ENCODE measurements at regions not wholly inside any gene's neighbourhood (a gene's known extent, or its start where the extent isn't known, plus 50 kb on each side); places are given as distances from the start of the nearest gene placed in this dataset.

DNA sequence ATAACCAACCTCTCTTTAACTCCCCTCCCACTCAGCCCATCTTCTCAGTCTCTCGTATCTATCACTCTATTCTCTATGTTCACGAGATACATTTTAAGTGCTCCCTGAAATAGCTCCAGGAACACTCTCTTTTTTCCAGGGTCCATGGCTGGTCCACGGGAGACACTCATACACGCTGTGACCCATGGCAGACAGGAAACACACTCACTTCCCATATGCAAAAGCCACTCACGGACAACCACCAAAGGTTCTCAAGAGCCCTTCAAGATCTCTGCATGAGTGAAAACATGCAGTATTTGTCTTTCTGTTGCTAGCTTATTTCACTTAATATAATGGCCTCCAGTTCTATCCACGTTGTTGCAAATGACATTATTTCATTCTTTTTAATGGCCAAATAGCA lies 71.4 kb upstream of the PCSK2 start:
- intact Hi-C loops (cut with micrococcal nuclease) = no loop called here
- no peaks in the 10 kb centered on the region for H3K36me3 Mint-ChIP-seq (ENCODE audit: low read depth)
- no peak for DNase-seq
- no peak overlapping the region for H3K4me3 Mint-ChIP-seq
- no peaks in the 10 kb centered on the region for H3K4me1 Mint-ChIP-seq
- no peak for ATAC-seq (ENCODE audit: low read depth)
- no peak overlapping the region for H3K27ac Mint-ChIP-seq
- TF ChIP-seq, protein P1, sequence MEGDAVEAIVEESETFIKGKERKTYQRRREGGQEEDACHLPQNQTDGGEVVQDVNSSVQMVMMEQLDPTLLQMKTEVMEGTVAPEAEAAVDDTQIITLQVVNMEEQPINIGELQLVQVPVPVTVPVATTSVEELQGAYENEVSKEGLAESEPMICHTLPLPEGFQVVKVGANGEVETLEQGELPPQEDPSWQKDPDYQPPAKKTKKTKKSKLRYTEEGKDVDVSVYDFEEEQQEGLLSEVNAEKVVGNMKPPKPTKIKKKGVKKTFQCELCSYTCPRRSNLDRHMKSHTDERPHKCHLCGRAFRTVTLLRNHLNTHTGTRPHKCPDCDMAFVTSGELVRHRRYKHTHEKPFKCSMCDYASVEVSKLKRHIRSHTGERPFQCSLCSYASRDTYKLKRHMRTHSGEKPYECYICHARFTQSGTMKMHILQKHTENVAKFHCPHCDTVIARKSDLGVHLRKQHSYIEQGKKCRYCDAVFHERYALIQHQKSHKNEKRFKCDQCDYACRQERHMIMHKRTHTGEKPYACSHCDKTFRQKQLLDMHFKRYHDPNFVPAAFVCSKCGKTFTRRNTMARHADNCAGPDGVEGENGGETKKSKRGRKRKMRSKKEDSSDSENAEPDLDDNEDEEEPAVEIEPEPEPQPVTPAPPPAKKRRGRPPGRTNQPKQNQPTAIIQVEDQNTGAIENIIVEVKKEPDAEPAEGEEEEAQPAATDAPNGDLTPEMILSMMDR (IDR thresholded peaks at IDR 0.05) = no peak
- no peaks in the 10 kb centered on the region for H3K27me3 Mint-ChIP-seq
- H3K9me3 Mint-ChIP-seq = peaks cover 5% of the 10 kb centered on the region
- ChIA-PET CTCF (no interaction called here), POLR2A (no interaction called here)

DNA sequence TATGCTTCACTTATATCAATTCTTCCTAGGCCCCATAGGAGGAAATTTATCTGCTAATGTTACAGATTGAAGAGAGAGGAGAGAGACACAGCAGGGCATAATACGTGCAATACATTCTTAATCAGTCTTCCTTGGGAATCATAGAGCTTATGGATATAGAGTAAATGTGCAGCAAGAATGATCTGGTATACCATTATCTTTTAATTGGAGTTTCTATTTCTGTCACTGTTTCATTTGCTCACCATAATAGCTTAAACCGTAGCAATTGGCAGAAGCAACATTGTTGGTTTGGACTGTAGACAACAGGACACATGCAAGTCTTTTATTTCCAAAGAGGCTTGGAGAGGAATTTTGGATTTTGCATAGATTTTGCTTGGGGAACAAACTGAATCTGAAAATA lies 68.1 kb upstream of the PCSK2 start:
- TF ChIP-seq, protein P1 (IDR thresholded peaks at IDR 0.05) = no peak
- CTCF ChIA-PET = no interaction called here
- intact Hi-C loops (cut with micrococcal nuclease) = no loop called here

DNA sequence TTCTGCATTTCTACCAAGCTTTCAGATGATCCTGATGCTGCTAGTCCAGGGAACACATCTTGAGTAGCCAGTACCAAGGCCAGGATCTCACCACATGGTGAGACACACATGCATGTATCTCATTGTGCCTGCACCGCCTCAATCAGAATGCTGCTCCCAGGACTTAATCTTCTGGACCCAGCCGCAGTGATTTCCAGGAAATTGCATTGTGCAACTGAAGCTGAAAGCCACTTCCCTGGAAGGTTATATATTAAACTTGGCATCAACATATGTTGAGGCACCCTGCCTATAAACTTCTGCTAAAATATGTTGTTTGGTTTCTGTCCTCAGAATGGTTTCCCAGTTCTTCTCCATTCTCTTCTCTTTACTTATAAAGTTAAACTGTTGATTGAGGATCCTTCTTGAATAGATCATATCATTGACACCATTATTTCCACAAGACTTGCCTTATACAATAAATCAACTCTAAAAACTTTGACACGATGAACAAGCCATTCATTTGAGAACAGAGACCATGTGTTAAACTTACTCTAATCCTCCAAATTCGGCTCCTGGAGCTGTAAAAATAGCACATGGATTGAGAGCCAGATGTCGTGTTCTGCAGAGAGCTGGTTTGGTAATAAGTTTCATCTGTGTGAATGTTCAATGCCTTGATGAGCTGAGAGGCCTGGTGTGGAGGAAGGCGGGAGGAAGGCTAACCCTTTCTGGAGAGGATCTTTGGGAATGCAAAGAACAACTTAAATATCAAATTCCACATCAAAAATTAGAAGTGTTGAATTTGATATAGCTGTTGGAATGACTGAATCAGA lies 65.0 kb upstream of the PCSK2 start:
- Mint-ChIP-seq H3K9me3 (peaks cover 5% of the 10 kb centered on the region), H3K36me3 (ENCODE audit: low read depth) (no peaks in the 10 kb centered on the region), H3K4me3 (no peak overlapping the region), H3K4me1 (no peaks in the 10 kb centered on the region), H3K27ac (no peak overlapping the region), H3K27me3 (no peaks in the 10 kb centered on the region)
- TF ChIP-seq, protein P1 (IDR thresholded peaks at IDR 0.05) = no peak
- intact Hi-C loops (cut with micrococcal nuclease) = no loop called here
- POLR2A ChIA-PET = no interaction called here
- ATAC-seq (ENCODE audit: low read depth) = no peak
- no peak for DNase-seq
- CTCF ChIA-PET = no interaction called here

More for the DNA sequence above, 68.1 kb upstream of the PCSK2 start:
- POLR2A ChIA-PET = no interaction called here
- Mint-ChIP-seq H3K27ac (no peak overlapping the region), H3K36me3 (ENCODE audit: low read depth) (no peaks in the 10 kb centered on the region), H3K4me1 (no peaks in the 10 kb centered on the region), H3K9me3 (peaks cover 5% of the 10 kb centered on the region), H3K4me3 (no peak overlapping the region), H3K27me3 (no peaks in the 10 kb centered on the region)
- ATAC-seq (ENCODE audit: low read depth) (no peak), DNase-seq (no peak)

DNA sequence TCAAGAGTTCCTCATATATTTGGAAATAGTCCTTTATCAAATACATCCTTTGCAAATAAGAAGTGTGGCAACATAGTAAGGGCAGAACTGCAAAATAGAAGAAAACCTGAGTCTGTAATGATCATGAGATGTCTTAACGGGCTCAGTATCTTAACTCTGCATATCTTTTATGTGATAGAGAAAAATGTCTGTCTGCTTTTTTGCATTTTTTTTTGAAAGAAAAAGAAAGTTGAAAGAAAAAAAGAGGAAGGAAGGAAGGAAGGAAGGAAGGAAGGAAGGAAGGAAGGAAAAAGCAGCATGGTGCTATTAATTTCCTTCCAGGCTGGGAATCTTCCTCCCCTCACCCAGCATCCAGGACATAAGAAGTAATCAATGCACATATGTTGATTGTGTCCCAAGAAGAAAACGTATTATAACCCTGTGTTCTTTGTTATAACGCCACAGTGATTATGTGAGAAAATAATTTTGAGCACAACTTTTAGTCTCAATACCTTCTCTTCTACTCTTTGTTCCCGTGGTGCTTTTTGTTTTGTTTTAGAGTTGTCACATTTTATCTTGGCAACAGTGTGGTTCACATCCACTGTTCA lies 58.7 kb upstream of the PCSK2 start:
- TF ChIP-seq, protein P1 (IDR thresholded peaks at IDR 0.05) = no peak
- Mint-ChIP-seq H3K4me1 (no peaks in the 10 kb centered on the region), H3K27me3 (no peaks in the 10 kb centered on the region), H3K36me3 (ENCODE audit: low read depth) (no peaks in the 10 kb centered on the region), H3K4me3 (no peak overlapping the region), H3K9me3 (peaks cover 6% of the 10 kb centered on the region), H3K27ac (no peak overlapping the region)
- intact Hi-C loops (cut with micrococcal nuclease) = no loop called here
- DNase-seq = no peak
- ChIA-PET POLR2A (no interaction called here), CTCF (no interaction called here)
- no peak for ATAC-seq (ENCODE audit: low read depth)

DNA sequence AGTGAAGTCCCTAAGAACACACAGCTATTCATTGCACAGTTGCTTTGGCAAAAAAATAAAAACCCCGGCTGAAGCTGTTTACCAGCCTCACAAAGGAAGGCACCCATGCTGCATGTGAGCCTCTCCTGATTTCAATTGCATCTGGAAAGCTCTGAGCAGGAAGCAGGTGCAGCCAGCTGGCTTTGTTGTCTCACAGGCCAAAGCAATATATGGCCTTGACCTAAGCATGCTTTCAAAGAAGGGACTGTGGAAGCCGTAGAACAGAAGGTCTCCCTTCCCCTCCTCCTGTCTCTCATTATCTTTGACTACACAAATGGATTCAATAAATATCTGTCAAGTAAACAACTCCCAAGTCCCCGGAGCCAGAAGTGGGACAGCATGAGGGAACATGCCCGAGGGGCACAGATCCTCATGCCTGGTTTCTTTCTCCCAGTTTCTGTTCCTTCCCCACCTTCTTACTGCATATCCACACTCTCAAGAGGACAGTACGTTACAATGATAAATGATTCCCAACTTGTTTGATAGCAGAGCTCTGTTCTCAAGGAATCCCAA lies 57.2 kb upstream of the PCSK2 start:
- TF ChIP-seq, protein P1 (IDR thresholded peaks at IDR 0.05) = no peak
- intact Hi-C loops (cut with micrococcal nuclease) = no loop called here
- ATAC-seq (ENCODE audit: low read depth) (no peak), DNase-seq (no peak)
- no peaks in the 10 kb centered on the region for H3K36me3 Mint-ChIP-seq (ENCODE audit: low read depth)
- H3K27me3 Mint-ChIP-seq = no peaks in the 10 kb centered on the region
- ChIA-PET CTCF (no interaction called here), POLR2A (no interaction called here)
- no peak overlapping the region for H3K4me3 Mint-ChIP-seq
- no peaks in the 10 kb centered on the region for H3K4me1 Mint-ChIP-seq
- H3K9me3 Mint-ChIP-seq = peaks cover 6% of the 10 kb centered on the region
- H3K27ac Mint-ChIP-seq = no peak overlapping the region

All from activated B cell treated with CpG ODN at 0.5 μM for 24 hours (primary cell).